ENCODE measurements at regions not wholly inside any gene's neighbourhood (a gene's known extent, or its start where the extent isn't known, plus 50 kb on each side); places are given as distances from the start of the nearest gene placed in this dataset.
"Not testable (repeated sequence)": the region's sequence is repeated elsewhere in the genome, so short reads cannot be mapped to it uniquely, and the experiment has no call there.

- DNase-seq (ENCODE audit: low spot score) = no peak
Observed at GRCh38 chr15:95129574-95129973, 898.2 kb downstream of the MCTP2 start.

- DNase-seq (ENCODE audit: low spot score) = no peak
Observed at GRCh38 chr15:95131131-95131556, 899.8 kb downstream of the MCTP2 start.

- DNase-seq (ENCODE audit: low spot score) = no peak
Observed at GRCh38 chr15:95132774-95133173, 901.4 kb downstream of the MCTP2 start.

- DNase-seq (ENCODE audit: low spot score) = no peak
Observed at GRCh38 chr15:95134431-95135110, 903.2 kb downstream of the MCTP2 start.

- DNase-seq (ENCODE audit: low spot score) = no peak
Observed at GRCh38 chr15:95138604-95139270, 907.4 kb downstream of the MCTP2 start.

- DNase-seq (ENCODE audit: low spot score) = no peak
Observed at GRCh38 chr15:95141486-95141885, 910.1 kb downstream of the MCTP2 start.

GRCh38 chr15:95142531-95142930, 911.2 kb downstream of the MCTP2 start:
- no peak for DNase-seq (ENCODE audit: low spot score)

- DNase-seq (ENCODE audit: low spot score) = no peak
Observed at GRCh38 chr15:95146481-95146880, 915.1 kb downstream of the MCTP2 start.

- no peak for DNase-seq (ENCODE audit: low spot score)
Observed at GRCh38 chr15:95148183-95148582, 916.8 kb downstream of the MCTP2 start.

GRCh38 chr15:95149036-95149435, 917.7 kb downstream of the MCTP2 start:
- DNase-seq (ENCODE audit: low spot score) = no peak

GRCh38 chr15:95149771-95150170, 918.4 kb downstream of the MCTP2 start:
- DNase-seq (ENCODE audit: low spot score) = no peak

GRCh38 chr15:95150466-95150865, 919.1 kb downstream of the MCTP2 start:
- peak; percentile 70 for DNase-seq (ENCODE audit: low spot score)

- DNase-seq (ENCODE audit: low spot score) = no peak
Observed at GRCh38 chr15:95152741-95153140, 921.4 kb downstream of the MCTP2 start.

GRCh38 chr15:95153201-95153600, 921.8 kb downstream of the MCTP2 start:
- DNase-seq (ENCODE audit: low spot score) = not testable (repeated sequence)

- DNase-seq (ENCODE audit: low spot score) = no peak
Observed at GRCh38 chr15:95160316-95160715, 929.0 kb downstream of the MCTP2 start.

- DNase-seq (ENCODE audit: low spot score) = peak; percentile 83
Observed at GRCh38 chr15:95162069-95162468, 930.7 kb downstream of the MCTP2 start.

GRCh38 chr15:95162531-95162930, 931.2 kb downstream of the MCTP2 start:
- no peak for DNase-seq (ENCODE audit: low spot score)

GRCh38 chr15:95162967-95163531, 931.7 kb downstream of the MCTP2 start:
- DNase-seq (ENCODE audit: low spot score) = peak; percentile 56

GRCh38 chr15:95168152-95168551, 936.8 kb downstream of the MCTP2 start:
- no peak for DNase-seq (ENCODE audit: low spot score)

GRCh38 chr15:95168951-95169431, 937.6 kb downstream of the MCTP2 start:
- DNase-seq (ENCODE audit: low spot score) = no peak

GRCh38 chr15:95169541-95170459, 938.4 kb downstream of the MCTP2 start:
- no peak for DNase-seq (ENCODE audit: low spot score)
